Gastrocnemius medialis (tissue), 4 donors: ENCODE measurements at regions not wholly inside any gene's neighbourhood (a gene's known extent, or its start where the extent isn't known, plus 50 kb on each side); places are given as distances from the start of the nearest gene placed in this dataset.

ENCODE experiments used
- CTCF ChIP-seq, 5 experiments: fragments of 450-650 bp in 3 of 5; fragments of 200-600 bp in 2 of 5; sonication (generic) in 2 of 5; IDR thresholded peaks in 4 of 5; conservative IDR thresholded peaks in 1 of 5; 1 replicate in 4 of 5; 2 replicates in 1 of 5; pipeline ENCODE4 v1.5.1; 2016 to 2019; ENCODE audit warnings: antibody characterized with exemption in 5 of 5, mild to moderate bottlenecking in 3 of 5, moderate library complexity in 3 of 5
- POLR2A ChIP-seq, 2 donors: fragments of 450-650 bp; IDR thresholded peaks; one replicate each; pipeline ENCODE4 v1.6.1; 2017; ENCODE audit warnings: antibody characterized with exemption in 2 of 2, mild to moderate bottlenecking in 2 of 2, moderate library complexity in 2 of 2

DNA sequence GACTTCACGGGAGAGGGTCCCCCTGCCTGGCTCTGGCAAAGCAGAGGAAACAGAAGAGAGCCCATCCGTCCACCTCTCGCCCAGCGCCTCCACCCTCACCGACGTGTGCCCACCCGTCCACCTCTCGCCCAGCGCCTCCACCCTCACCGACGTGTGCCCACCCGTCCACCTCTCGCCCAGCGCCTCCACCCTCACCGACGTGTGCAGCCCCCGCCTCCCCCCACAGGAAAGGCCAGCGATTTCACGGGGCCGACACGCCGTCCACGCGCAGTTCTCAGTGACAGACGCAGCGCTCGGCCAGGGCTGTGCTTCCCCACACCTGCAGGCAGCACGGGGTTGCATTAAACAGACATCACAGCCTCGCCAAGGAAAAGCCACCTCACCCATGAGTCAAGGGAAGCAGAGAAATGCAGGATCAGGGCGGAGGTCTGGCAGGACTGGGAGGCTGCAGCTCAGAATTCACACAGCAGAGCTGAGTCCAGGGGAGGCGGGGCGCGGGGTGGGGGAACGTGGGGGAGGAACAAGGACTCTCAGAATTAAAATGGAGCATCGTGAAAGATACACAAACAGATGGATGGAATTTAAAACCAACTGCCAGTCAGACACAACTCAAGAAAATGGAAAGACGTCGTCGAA lies 377.7 kb downstream of the BRD1 start:
- no peak for TF ChIP-seq POLR2A (IDR thresholded peaks at IDR 0.05)
- TF ChIP-seq CTCF (IDR thresholded peaks at IDR 0.05 in 4 of 5, conservative IDR thresholded peaks at IDR 0.05 in 1 of 5): no peak
